Fibroblast of lung (primary cell): ENCODE measurements at regions not wholly inside any gene's neighbourhood (a gene's known extent, or its start where the extent isn't known, plus 50 kb on each side); places are given as distances from the start of the nearest gene placed in this dataset.

Experiments
- DNase-seq, 2 donors: peaks; one replicate each; pipeline versions ENCODE4 v3.0.0 to v3.0.0-alpha.2; 2010; ENCODE audit warnings: low read depth in 2 of 2
- H2AFZ ChIP-seq: 2 replicates; pipeline ENCODE4 v1.5.1; 2012; ENCODE audit warnings: low read length, control low read depth, inconsistent platforms
- H3K27ac ChIP-seq: 2 replicates; pipeline ENCODE4 v1.5.1; 2011; ENCODE audit warnings: low read length, control low read depth; ENCODE audit not compliant: insufficient read depth
- H3K27me3 ChIP-seq: 2 replicates; pipeline ENCODE4 v1.5.1; 2011; ENCODE audit warnings: mild to moderate bottlenecking, low read length; ENCODE audit not compliant: control insufficient read depth, insufficient read depth
- H3K36me3 ChIP-seq: 2 replicates; pipeline ENCODE4 v1.5.1; 2011; ENCODE audit warnings: low read length; ENCODE audit not compliant: control insufficient read depth, insufficient read depth
- H3K4me1 ChIP-seq: 2 replicates; pipeline ENCODE4 v1.5.1; 2011; ENCODE audit warnings: low read length; ENCODE audit not compliant: control insufficient read depth, insufficient read depth; ENCODE audit errors: extremely low read depth
- H3K4me2 ChIP-seq: 2 replicates; pipeline ENCODE4 v1.5.1; 2011; ENCODE audit warnings: low read length, control low read depth; ENCODE audit not compliant: insufficient read depth; ENCODE audit errors: extremely low read depth
- H3K4me3 ChIP-seq, 4 experiments: fragments of 200-600 bp in 1 of 4; sonication (generic) in 1 of 4; replicated peaks in 1 of 4; 2 replicates each; pipeline ENCODE4 v1.5.1; 2011 to 2016; ENCODE audit warnings: low read length in 4 of 4, low read depth in 3 of 4, mild to moderate bottlenecking in 3 of 4, control low read depth in 2 of 4, inconsistent platforms in 1 of 4, mixed read lengths in 1 of 4; ENCODE audit not compliant: insufficient read depth in 1 of 4; ENCODE audit errors: control extremely low read depth in 1 of 4
- H3K79me2 ChIP-seq: 2 replicates; pipeline ENCODE4 v1.5.1; 2012; ENCODE audit warnings: mild to moderate bottlenecking, low read length, inconsistent platforms; ENCODE audit not compliant: control insufficient read depth, insufficient read depth
- H3K9ac ChIP-seq: 2 replicates; pipeline ENCODE4 v1.5.1; 2011; ENCODE audit warnings: mild to moderate bottlenecking, low read length, control low read depth; ENCODE audit not compliant: insufficient read depth
- H3K9me3 ChIP-seq: 2 replicates; pipeline ENCODE4 v1.5.1; 2012; ENCODE audit warnings: low read depth, low read length; ENCODE audit not compliant: control insufficient read depth, insufficient read depth
- H4K20me1 ChIP-seq: 2 replicates; pipeline ENCODE4 v1.5.1; 2011; ENCODE audit warnings: low read length; ENCODE audit not compliant: control insufficient read depth, insufficient read depth; ENCODE audit errors: extremely low read depth
- CTCF ChIP-seq, 2 donors: IDR thresholded peaks in 1 of 2; conservative IDR thresholded peaks in 1 of 2; 1 replicate in 1 of 2; 2 replicates in 1 of 2; pipeline ENCODE4 v1.5.1; 2011 to 2012; ENCODE audit warnings: low read length in 2 of 2, control low read depth in 1 of 2, inconsistent platforms in 1 of 2, low read depth in 1 of 2, mild to moderate bottlenecking in 1 of 2
- EZH2 ChIP-seq: IDR thresholded peaks from 2 replicates; pipeline ENCODE4 v1.5.1; 2012; ENCODE audit warnings: low read length, control low read depth, mild to moderate bottlenecking; ENCODE audit errors: missing control alignments

GRCh38 chr11:10933455-10934292, 75.8 kb upstream of the ZBED5 start:
- no peaks in the 10 kb centered on the region for H3K4me1 ChIP-seq
- no peaks in the 10 kb centered on the region for H3K9me3 ChIP-seq
- no peaks in the 10 kb centered on the region for H4K20me1 ChIP-seq
- H3K36me3 ChIP-seq: no peaks in the 10 kb centered on the region
- no peaks in the 10 kb centered on the region for H3K27me3 ChIP-seq
- DNase-seq: peak; percentile 89 to 95
- no peaks in the 10 kb centered on the region for H3K79me2 ChIP-seq
- TF ChIP-seq EZH2 (no peak), CTCF (conservative IDR thresholded peaks at IDR 0.05 in 1 of 2, IDR thresholded peaks at IDR 0.05 in 1 of 2; ENCODE audit: low read depth in 1 of 2, low read length in 2 of 2) (peak; percentile 95 to 96)
- H3K27ac ChIP-seq: no peak overlapping the region
- peak overlapping the region; percentile 89 for H2AFZ ChIP-seq
- H3K4me2 ChIP-seq: peak overlapping the region; percentile 98
- H3K4me3 ChIP-seq: peak overlapping the region; percentile 36 to 81 (median 52)
- no peak overlapping the region for H3K9ac ChIP-seq

GRCh38 chr11:10932976-10933375, 75.1 kb upstream of the ZBED5 start:
- no peaks in the 10 kb centered on the region for H4K20me1 ChIP-seq
- H3K36me3 ChIP-seq: no peaks in the 10 kb centered on the region
- no peak overlapping the region for H3K9ac ChIP-seq
- no peaks in the 10 kb centered on the region for H3K79me2 ChIP-seq
- H3K27me3 ChIP-seq: no peaks in the 10 kb centered on the region
- H3K4me2 ChIP-seq: peak overlapping the region; percentile 38
- H3K27ac ChIP-seq: no peak overlapping the region
- no peak for TF ChIP-seq CTCF (conservative IDR thresholded peaks at IDR 0.05 in 1 of 2, IDR thresholded peaks at IDR 0.05 in 1 of 2; ENCODE audit: low read depth in 1 of 2, low read length in 2 of 2)
- TF ChIP-seq EZH2: no peak
- H3K4me3 ChIP-seq: peak overlapping the region in 2 of 4 experiments; percentile 1 to 65
- no peak for DNase-seq
- no peak overlapping the region for H2AFZ ChIP-seq
- no peaks in the 10 kb centered on the region for H3K4me1 ChIP-seq
- H3K9me3 ChIP-seq: no peaks in the 10 kb centered on the region

GRCh38 chr11:10931761-10932670, 74.2 kb upstream of the ZBED5 start:
- TF ChIP-seq EZH2 (no peak), CTCF (conservative IDR thresholded peaks at IDR 0.05 in 1 of 2, IDR thresholded peaks at IDR 0.05 in 1 of 2; ENCODE audit: low read depth in 1 of 2, low read length in 2 of 2) (no peak)

More at GRCh38 chr11:10931761-10932670, 74.2 kb upstream of the ZBED5 start:
- DNase-seq: no peak
- H3K79me2 ChIP-seq: no peaks in the 10 kb centered on the region
- H3K27me3 ChIP-seq: no peaks in the 10 kb centered on the region
- H3K4me3 ChIP-seq: peak overlapping the region; percentile 44 to 73 (median 57)
- H3K9me3 ChIP-seq: no peaks in the 10 kb centered on the region
- peaks cover 5% of the 10 kb centered on the region for H3K4me1 ChIP-seq
- H3K36me3 ChIP-seq: no peaks in the 10 kb centered on the region
- peak overlapping the region; percentile 70 for H2AFZ ChIP-seq
- peak overlapping the region; percentile 80 for H3K27ac ChIP-seq
- H3K9ac ChIP-seq: peak overlapping the region; percentile 94
- peak overlapping the region; percentile 86 for H3K4me2 ChIP-seq
- no peaks in the 10 kb centered on the region for H4K20me1 ChIP-seq
